COLO829 (cell line): ENCODE measurements at regions not wholly inside any gene's neighbourhood (a gene's known extent, or its start where the extent isn't known, plus 50 kb on each side); places are given as distances from the start of the nearest gene placed in this dataset.

ENCODE experiments used
- DNase-seq: peaks from one replicate; pipeline ENCODE4 v3.0.0; 2012; ENCODE audit warnings: low spot score

DNA sequence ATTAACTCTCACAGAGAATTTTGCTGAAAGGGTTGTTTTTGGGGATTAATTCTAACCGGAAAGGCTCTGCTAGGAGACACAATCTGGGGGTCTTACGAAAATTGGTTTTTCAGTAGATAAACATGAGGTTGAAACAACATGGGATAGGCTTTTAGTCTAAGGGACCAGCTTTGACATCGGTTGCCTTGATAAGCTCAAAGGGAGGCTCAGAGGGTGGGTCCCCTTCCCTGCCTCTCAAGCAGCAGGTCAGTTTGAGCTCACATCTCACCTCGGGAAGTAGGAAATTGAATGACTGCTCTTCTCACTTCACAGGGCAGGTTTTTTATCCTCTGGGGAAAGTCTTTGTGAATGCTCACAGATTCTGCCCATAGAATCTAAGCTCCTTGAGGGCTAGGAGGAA lies 70.2 kb upstream of the KIRREL3 start:
- DNase-seq = no peak

DNA sequence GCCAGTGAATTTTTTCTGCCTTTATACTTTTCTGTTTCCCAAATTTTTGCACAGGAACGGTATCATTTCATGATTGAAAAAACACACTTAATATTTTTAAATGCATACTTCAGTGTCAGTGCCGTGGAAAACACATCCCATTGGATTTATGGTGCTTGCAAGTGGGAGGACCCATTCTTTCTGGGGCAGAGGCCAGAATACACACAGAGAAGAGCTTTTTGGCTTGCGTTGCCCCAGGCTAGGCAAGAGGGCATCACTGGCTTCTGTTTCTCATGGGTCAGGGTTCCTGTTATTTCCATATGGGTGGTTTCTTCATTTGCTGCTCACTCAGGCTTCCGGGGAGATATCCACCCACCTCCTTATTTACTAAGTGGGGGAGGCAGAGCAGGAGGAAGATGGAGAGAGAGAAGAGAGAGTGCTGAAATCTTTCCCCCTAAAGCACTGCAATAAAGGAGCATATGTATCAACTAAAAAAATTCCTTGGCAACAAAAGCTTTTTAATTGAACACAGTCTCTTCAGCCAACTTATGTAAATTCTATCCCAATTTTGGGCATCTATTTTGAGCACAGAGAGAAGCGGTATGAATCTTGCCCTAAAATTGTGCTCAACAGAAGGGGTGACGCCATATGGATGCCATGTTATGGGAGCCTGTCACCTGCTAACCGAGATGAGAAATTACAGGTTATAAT lies 66.0 kb upstream of the KIRREL3 start:
- DNase-seq = no peak

DNA sequence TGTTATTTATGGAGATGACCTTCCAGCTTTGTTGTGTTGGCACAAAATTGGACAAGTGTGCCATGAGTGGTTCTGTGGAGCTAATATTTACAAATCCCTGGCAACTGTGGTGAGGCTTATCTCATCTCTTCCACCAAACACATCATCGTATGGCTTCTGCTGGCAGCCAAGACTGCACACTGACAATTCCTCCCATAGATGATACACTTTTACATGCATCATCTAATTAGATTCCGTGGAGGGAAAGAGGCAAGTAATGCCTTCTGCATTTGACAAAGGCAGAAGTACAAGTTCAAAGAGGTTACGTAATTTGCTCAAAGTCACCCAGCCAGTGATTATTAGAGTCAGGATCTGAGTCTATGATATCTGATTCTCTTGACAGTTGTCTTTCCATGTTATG lies 62.7 kb upstream of the KIRREL3 start:
- DNase-seq = no peak

DNA sequence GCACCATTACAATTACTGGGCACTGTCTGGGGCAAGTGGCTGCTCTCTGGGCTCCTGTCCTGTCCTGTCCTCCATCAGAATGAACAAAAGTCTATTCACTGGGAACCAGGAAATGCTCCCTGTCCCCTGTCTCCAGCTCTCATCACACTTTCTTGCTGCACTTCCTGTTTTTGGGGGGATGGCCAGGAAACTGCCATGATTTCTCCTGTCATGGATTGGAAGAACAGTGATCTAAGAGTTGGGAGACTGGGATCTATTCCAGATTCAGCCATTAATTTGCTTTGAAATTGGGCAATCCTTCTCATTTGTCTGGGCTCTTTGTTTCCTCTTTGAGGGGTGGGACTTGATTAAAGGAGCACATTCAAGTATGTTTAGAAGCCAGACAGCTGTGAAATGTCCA lies 61.4 kb upstream of the KIRREL3 start:
- DNase-seq = no peak

DNA sequence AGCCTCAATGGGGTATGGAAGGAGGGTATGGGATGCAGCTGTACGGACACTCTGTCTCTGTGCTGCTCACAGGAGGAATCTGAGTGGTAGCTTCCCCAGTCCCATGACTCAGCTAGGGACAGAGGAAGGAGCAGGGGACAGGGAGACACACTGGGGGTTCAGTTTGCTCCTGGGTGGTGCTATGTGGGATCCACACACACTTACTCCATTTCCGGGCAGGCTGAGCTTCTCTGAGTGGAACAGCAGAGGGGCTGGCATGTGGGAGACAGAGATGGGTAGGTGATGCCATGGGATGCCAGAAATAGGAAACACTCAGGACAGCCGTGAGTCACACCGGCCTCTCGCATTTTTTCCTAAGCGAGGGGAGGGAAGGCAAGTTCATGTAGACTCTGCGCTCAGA lies 59.2 kb upstream of the KIRREL3 start:
- DNase-seq = no peak

DNA sequence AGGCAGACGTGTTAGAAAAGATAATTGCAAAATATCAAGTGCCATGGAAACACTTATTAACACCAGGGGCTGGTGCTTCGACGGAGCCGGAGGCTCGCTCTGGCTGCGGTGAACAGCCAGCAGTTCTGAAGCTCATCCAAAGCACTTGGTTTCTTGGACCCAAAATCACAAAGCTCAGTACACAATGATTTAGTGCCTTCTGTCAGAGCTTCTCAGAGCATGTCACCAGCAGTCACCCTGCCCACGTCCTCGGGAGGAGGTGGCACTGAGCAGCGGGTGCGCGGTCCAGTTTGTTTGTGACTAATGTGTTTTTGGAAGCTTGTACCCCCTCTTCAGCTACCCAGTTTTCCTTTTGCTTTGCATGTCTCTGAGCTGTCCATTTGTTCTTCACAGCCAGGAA lies 58.7 kb upstream of the KIRREL3 start:
- no peak for DNase-seq

DNA sequence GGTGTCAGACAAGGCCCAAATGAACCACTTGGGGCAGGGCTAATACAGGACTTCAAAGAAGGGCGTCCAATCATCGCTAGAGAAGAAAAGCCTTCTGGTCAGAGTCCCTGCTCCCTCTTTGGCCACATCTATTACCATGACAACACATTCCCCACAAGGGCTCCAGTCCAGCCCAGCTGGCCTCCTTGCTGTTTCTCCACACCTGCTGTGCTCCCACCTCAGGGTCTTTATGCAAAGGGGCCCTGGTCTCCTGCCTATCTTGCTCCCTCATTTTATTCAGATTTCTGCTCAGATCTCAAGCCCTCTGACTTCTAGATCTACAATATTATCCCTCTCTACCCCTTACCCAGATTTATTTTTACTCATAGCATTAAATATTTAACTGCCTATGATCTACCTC lies 58.0 kb upstream of the KIRREL3 start:
- no peak for DNase-seq

DNA sequence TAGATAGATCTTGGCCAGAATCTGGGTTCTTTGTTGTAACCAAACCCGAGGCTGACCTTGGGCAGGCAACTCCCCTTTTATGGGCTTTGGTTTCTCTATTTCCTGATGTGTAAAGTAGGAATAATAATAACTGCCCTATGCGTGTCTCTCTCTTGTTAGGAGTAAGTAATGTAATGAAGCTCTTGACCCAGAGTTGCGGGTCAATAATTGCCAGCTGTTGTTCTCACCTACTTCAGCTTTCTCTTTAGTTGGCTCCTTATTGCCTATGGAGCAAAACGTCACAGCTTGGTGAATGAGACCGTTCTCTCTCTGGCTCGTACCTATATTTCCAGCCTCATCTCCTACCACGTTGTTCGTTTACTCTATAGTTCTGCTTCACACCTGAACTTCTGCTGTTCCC lies 56.6 kb upstream of the KIRREL3 start:
- DNase-seq = no peak

DNA sequence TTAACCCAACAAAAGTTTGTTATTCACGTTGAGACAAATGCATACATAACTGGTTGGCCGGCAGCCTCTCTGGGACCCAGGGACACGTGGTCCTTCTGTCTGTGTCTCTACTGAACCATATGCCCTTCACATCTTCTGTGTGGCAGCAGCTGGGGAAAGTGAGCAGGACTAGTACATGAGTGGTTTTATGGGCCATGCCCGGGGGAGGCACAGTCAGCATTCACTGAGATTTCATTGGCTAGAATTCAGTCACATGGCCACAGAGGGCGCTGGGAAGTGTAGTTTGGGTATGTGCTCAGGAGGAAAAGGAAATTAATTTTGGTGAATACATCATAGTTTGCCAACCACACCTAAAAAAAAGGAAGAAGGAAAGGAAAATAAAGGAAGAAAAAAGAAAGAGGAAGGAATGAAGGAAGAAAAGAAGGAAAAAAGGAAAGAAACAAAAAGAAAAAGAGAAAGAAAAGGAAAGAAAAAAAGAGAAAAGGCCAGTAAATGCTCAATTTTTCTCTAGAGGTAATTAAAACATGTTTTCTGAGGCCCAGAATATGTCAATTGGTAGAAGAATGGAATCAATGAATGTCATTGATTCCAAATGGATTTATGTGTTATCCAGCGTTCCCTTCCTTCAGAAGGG lies 55.9 kb upstream of the KIRREL3 start:
- no peak for DNase-seq

DNA sequence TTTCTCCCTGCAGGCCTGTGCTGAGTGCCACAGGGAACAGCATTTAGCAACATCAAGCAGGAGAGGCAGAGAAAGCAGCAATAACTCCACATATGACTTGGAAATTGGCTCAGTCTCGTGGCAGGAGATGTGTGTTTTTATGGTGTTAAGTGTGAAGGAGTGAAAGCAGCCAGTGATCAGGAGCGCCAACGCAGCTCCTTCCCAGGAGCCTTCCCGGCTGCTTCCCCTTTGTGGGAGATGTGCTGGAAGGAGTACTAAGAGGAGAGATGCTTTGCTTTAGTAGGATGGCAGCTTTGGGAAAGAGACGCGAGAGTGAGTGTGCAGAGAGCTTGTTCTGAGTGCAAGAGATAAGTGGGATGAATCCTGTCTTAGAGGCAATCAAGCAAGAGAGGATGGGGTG lies 54.7 kb upstream of the KIRREL3 start:
- no peak for DNase-seq

DNA sequence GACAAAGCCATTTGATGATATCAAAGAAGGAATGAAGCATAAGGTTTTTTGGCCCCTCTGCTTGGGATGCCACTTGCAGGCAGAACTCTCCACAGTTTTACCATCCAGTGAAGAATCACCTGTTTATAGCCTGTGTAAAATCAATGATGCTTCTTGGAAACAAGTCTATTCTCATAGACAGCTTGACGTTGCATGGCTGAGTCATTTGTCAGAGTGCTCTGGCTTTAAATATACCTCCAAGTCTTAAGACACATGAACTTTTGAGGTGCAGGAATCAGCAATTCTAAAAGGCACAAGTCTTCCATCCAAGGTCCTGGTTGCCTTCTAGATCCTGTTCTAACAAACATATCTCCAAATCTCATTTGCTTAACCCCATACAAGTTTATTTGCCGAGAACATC lies 53.6 kb upstream of the KIRREL3 start:
- no peak for DNase-seq

DNA sequence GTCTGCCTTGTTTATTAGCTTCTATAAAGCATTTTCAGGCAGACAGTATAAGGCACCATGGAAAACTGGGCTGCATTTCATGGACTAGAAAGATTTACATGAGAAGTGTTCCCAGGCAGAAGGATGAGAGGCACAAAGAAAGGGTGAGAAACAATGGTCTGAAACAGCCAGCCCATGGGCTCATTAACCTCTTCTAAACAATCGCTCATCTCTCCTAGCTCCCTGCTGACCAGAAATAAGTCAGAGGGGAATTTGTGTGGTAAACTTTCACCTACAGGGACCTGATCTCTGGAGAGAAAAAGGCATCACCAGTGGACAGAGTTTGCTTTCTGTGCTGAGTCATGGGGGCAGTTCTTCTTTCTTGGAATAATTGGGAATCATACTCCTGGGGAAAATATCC lies 51.8 kb upstream of the KIRREL3 start:
- no peak for DNase-seq
